Psoas muscle (tissue), 7 donors: ENCODE measurements at regions not wholly inside any gene's neighbourhood (a gene's known extent, or its start where the extent isn't known, plus 50 kb on each side); places are given as distances from the start of the nearest gene placed in this dataset.

Source experiments
- ATAC-seq, 4 donors: fragments of 200-7000 bp; cut with Tn5 transposase; one replicate each; pipeline ENCODE4 v1.9.1; 2020; ENCODE audit warnings: moderate library complexity in 3 of 4, mild to moderate bottlenecking in 2 of 4
- DNase-seq, 2 donors: peaks; one replicate each; pipeline ENCODE4 v3.0.0-alpha.2; 2020
- H3K27ac ChIP-seq: fragments of 200-600 bp; one replicate; pipeline ENCODE4 v1.8.0; 2022
- H3K27me3 ChIP-seq, 3 donors: fragments of 200-600 bp in 1 of 3; one replicate each; pipeline versions ENCODE4 v1.6.1 to v1.8.0; 2013 to 2022; ENCODE audit warnings: low read length in 2 of 3, mild to moderate bottlenecking in 2 of 3, moderate library complexity in 1 of 3; ENCODE audit not compliant: insufficient read depth in 3 of 3
- H3K36me3 ChIP-seq, 2 donors: fragments of 200-600 bp in 1 of 2; one replicate each; pipeline versions ENCODE4 v1.6.1 to v1.8.0; 2013 to 2022; ENCODE audit warnings: low read depth in 1 of 2, mild to moderate bottlenecking in 1 of 2, moderate library complexity in 1 of 2; ENCODE audit not compliant: insufficient read depth in 1 of 2
- H3K4me1 ChIP-seq: fragments of 200-600 bp; one replicate; pipeline ENCODE4 v1.8.0; 2022
- H3K4me3 ChIP-seq: fragments of 200-600 bp; one replicate; pipeline ENCODE4 v1.8.0; 2022; ENCODE audit warnings: mild to moderate bottlenecking
- H3K9me3 ChIP-seq: fragments of 200-600 bp; one replicate; pipeline ENCODE4 v1.8.0; 2022
- CTCF ChIP-seq: fragments of 200-600 bp; IDR thresholded peaks from one replicate; pipeline ENCODE4 v1.8.0; 2022; ENCODE audit warnings: antibody characterized with exemption
- WGBS, 3 donors: extraction: QIAGEN DNeasy Blood & Tissue Kit; methylation state at CpG; one replicate each; pipeline versions ENCODE4 v1.1.6 to v1.1.7; 2013; 5-methylcytosine and 5-hydroxymethylcytosine counted together
- intact Hi-C, 2 donors: fragments of 100-400 bp; cut with DNase I; formaldehyde crosslinking; loops; one replicate each; pipeline versions ENCODE4 v1.11.0 to v1.14.2; 2022
- donor health status: healthy with polysubstance abuse.
- donor health status: DM: no; HTN: no; CAD: no; lungs with moderate emphysema.
- donor health status: Bipolar disorder and iron deficiency.
- donor health status: healthy.
- donor health status: DM: yes; HTN: yes; CAD: no.
- donor health status: DM: no; HTN: no; CAD: no.
- donor health status: DM: yes; HTN: yes; CAD: no.

DNA sequence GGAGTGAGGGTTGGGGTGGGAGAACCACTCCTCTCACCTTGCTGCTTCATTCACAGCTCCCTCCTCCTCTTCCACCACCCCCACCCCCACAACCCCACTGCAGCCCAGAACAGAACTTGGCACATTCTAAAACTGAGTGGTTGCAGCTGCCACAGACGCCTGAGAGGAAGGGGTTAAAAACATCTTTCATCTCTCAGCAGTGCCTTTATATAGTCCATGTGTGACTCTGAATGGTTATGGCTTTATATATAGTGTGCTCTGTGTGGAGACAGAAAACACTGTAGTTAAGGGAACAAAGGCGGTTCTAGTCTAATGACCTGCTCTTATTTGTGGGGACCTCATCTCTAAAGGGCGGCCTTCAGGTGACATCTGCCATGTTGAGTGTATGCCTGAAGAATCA lies 144.8 kb downstream of the BCOR start:
- H3K4me1 ChIP-seq: no peaks in the 10 kb centered on the region
- no peaks in the 10 kb centered on the region for H3K36me3 ChIP-seq
- DNase-seq (no peak), ATAC-seq (no peak)
- no peak overlapping the region for H3K27ac ChIP-seq
- H3K4me3 ChIP-seq: no peak overlapping the region
- H3K27me3 ChIP-seq: peaks cover 0 to 23% (median 0%) of the 10 kb centered on the region in 3 donors
- WGBS, 3 donors: 86 to 94% (median 92%) methylated on average over 3 of the region's 3 CpGs
- no peak for TF ChIP-seq CTCF
- H3K9me3 ChIP-seq: no peaks in the 10 kb centered on the region
- intact Hi-C loops: no loop called here

DNA sequence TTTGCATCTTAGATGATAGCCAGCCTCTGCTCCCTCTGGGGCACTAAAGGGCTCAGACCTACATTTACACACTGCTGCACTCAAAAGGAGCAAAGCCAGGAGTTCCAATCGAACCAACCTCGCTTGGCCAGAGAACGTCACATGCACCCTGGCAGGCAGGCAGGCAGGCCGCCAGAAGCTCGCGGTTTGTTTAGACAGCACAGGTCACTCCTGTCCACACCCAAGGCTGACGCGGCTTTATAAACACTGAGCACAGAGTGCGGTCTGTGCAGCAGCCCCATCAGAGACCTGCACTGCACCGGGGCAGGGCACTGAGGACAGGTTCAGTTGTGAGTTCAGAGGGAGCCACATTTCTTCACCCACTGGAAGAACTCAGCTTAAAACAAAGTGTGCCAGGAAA lies 143.9 kb downstream of the BCOR start:
- no peak for TF ChIP-seq CTCF
- ATAC-seq (peak; percentile 43 to 83 (median 78)), DNase-seq (peak in 1 of 2 donors; percentile 27)
- WGBS, 3 donors: 53 to 74% (median 61%) methylated on average over 10 of the region's 10 CpGs
- no peak overlapping the region for H3K27ac ChIP-seq
- intact Hi-C loops: no loop called here
- H3K4me1 ChIP-seq: no peaks in the 10 kb centered on the region
- no peaks in the 10 kb centered on the region for H3K9me3 ChIP-seq
- H3K4me3 ChIP-seq: no peak overlapping the region
- H3K27me3 ChIP-seq: peaks cover 0 to 22% (median 0%) of the 10 kb centered on the region in 3 donors
- no peaks in the 10 kb centered on the region for H3K36me3 ChIP-seq

- H3K27ac ChIP-seq: no peak overlapping the region
- no peaks in the 10 kb centered on the region for H3K9me3 ChIP-seq
- no peak for TF ChIP-seq CTCF
- H3K36me3 ChIP-seq: no peaks in the 10 kb centered on the region
- H3K4me1 ChIP-seq: no peaks in the 10 kb centered on the region
- WGBS, 3 donors: 81 to 91% (median 89%) methylated on average over 9 of the region's 9 CpGs
- DNase-seq (no peak), ATAC-seq (no peak)
- no peak overlapping the region for H3K4me3 ChIP-seq
- intact Hi-C loops: no loop called here
- peaks cover 0 to 22% (median 0%) of the 10 kb centered on the region in 3 donors for H3K27me3 ChIP-seq
Observed at GRCh38 chrX:39954851-39955250, 142.9 kb downstream of the BCOR start.

DNA sequence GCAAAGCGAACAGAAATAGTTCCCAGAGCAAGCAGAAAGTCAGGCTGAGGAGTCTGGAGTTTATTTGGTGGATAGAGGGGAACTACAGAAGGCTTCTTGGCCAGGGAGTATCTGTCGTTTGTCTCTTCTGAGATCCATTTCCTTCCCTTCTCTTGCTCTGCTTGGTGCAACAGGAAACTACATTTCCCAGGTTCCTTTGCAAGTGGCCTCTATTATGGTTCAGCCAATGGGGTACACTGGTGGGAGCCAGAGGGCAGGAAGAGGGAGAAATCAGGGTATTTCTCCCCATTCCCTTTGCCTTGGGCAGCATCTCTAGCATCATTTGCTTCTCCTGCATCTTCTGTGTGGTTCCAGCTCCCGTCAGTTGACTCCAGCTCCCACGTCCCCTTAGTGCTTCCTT lies 142.1 kb downstream of the BCOR start:
- no peak for TF ChIP-seq CTCF
- ATAC-seq: no peak
- no peak for DNase-seq
- Histone ChIP-seq H3K36me3 (no peaks in the 10 kb centered on the region), H3K4me1 (no peaks in the 10 kb centered on the region), H3K27ac (no peak overlapping the region), H3K9me3 (no peaks in the 10 kb centered on the region), H3K27me3 (peaks cover 0 to 22% (median 0%) of the 10 kb centered on the region in 3 donors), H3K4me3 (no peak overlapping the region)
- intact Hi-C loops: no loop called here
- 57 to 96% (median 85%) methylated on average over 4 of the region's 4 CpGs for WGBS, 3 donors

DNA sequence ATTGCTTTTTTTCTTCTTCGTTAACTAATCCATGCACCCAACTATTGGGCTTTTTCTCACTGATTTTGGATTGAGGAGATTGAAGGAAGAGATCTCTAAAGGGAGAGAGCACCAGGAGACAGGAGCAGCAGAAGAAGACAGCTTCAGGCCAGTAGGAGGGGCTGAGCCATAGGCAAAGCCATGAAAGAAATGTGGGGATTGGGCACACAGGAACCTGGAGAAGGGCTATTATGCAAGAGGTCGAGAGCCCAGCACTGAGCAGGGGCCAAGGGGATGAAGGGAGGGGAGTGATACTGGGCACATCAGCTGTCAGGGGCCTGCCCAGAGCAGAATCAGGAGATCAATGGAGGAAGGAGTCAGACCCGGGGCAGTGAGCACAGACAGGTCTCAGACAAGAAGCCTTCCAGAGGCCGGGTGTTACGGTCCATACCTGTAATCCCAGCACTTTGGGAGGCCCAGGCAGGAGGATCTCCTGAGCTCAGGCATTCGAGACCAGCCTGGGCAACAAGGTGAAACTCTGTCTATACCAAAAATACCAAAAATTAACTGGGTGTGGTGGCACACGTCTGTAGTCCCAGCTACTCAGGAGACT lies 140.9 kb downstream of the BCOR start:
- DNase-seq (no peak), ATAC-seq (no peak)
- Histone ChIP-seq H3K4me3 (no peak overlapping the region), H3K27ac (no peak overlapping the region), H3K36me3 (no peaks in the 10 kb centered on the region), H3K9me3 (no peaks in the 10 kb centered on the region), H3K4me1 (no peaks in the 10 kb centered on the region), H3K27me3 (peaks cover 0 to 17% (median 0%) of the 10 kb centered on the region in 3 donors)
- 79 to 92% (median 86%) methylated on average over 7 of the region's 7 CpGs for WGBS, 3 donors
- no peak for TF ChIP-seq CTCF
- intact Hi-C loops: no loop called here
